PC-9 (cell line): ENCODE measurements at regions not wholly inside any gene's neighbourhood (a gene's known extent, or its start where the extent isn't known, plus 50 kb on each side); places are given as distances from the start of the nearest gene placed in this dataset.
A peak's percentile ranks its signal among the peaks of the same experiment; 100 is the strongest.

ENCODE experiments used
- BruUV-seq: library from RNA; stranded (reverse); fragments of 400-500 nt; replicated peaks from 2 replicates; lab custom pipeline; 2021; lab: Mats Ljungman, UMichigan
- CTCF ChIA-PET: fragments of 300-600 bp; sonication (Branson Sonifier 250); formaldehyde crosslinking; loops from one replicate; lab custom pipeline; 2022; ENCODE audit warnings: antibody characterized with exemption; lab: Charles Lee
- POLR2A ChIA-PET: fragments of 300-600 bp; sonication (Branson Sonifier 250); formaldehyde crosslinking; loops from one replicate; lab custom pipeline; 2022; ENCODE audit warnings: antibody characterized with exemption; ENCODE audit not compliant: unreplicated experiment; lab: Charles Lee
- DNase-seq, 2 experiments: peaks; one replicate each; pipeline versions ENCODE4 v3.0.0 to v3.0.0-alpha.2; 2015 to 2022; ENCODE audit warnings: mixed read lengths in 1 of 2
- H2AFZ ChIP-seq: fragments of 200-600 bp; sonication (generic); 2 replicates; pipeline ENCODE4 v1.8.1; 2017; ENCODE audit warnings: antibody characterized with exemption
- H3F3A ChIP-seq: fragments of 200-600 bp; sonication (generic); 2 replicates; pipeline ENCODE4 v1.8.1; 2017; ENCODE audit warnings: antibody characterized with exemption, mild to moderate bottlenecking, low read depth; ENCODE audit not compliant: insufficient read depth
- H3K27ac ChIP-seq: fragments of 200-600 bp; sonication (generic); 2 replicates; pipeline ENCODE4 v1.6.1; 2016; ENCODE audit warnings: mixed run types
- H3K27me3 ChIP-seq: fragments of 200-600 bp; sonication (generic); 2 replicates; pipeline ENCODE4 v1.6.1; 2016; ENCODE audit warnings: low read depth, mixed run types; ENCODE audit not compliant: insufficient read depth
- H3K36me3 ChIP-seq: fragments of 200-600 bp; sonication (generic); 2 replicates; pipeline ENCODE4 v1.6.1; 2016; ENCODE audit warnings: low read depth, mixed run types
- H3K4me1 ChIP-seq: fragments of 200-600 bp; sonication (generic); replicated peaks from 2 replicates; pipeline ENCODE4 v1.6.1; 2016; ENCODE audit warnings: mixed run types; ENCODE audit not compliant: insufficient read depth
- H3K4me2 ChIP-seq: fragments of 200-600 bp; sonication (generic); 2 replicates; pipeline ENCODE4 v1.6.1; 2017; ENCODE audit warnings: mixed run types
- H3K4me3 ChIP-seq: fragments of 200-600 bp; sonication (generic); 2 replicates; pipeline ENCODE4 v1.6.1; 2016; ENCODE audit warnings: mixed run types
- H3K79me2 ChIP-seq: fragments of 200-600 bp; sonication (generic); 2 replicates; pipeline ENCODE4 v1.6.1; 2017; ENCODE audit warnings: low read depth, mixed run types
- H3K9me2 ChIP-seq: fragments of 200-600 bp; sonication (generic); 2 replicates; pipeline ENCODE4 v1.8.1; 2017; ENCODE audit warnings: mild to moderate bottlenecking; ENCODE audit not compliant: insufficient read depth
- H3K9me3 ChIP-seq: fragments of 200-600 bp; sonication (generic); 2 replicates; pipeline ENCODE4 v1.8.1; 2016; ENCODE audit warnings: low read depth; ENCODE audit not compliant: insufficient read depth
- H4K20me1 ChIP-seq: fragments of 200-600 bp; sonication (generic); 2 replicates; pipeline ENCODE4 v1.8.1; 2017; ENCODE audit not compliant: insufficient read depth
- EZH2 ChIP-seq: fragments of 200-600 bp; sonication (generic); IDR thresholded peaks from 2 replicates; pipeline ENCODE4 v1.8.0; 2017; ENCODE audit warnings: antibody characterized with exemption, low read depth
- intact Hi-C: fragments of 100-400 bp; cut with micrococcal nuclease; formaldehyde crosslinking; loops from one replicate; pipeline ENCODE4 v1.10.0; 2022; ENCODE audit not compliant: unreplicated experiment
- TF ChIP-seq, protein P1 (sequence below): fragments of 200-600 bp; sonication (generic); conservative IDR thresholded peaks from 2 replicates; pipeline ENCODE4 v1.6.1; 2017; ENCODE audit warnings: mixed run types, antibody characterized with exemption, mild to moderate bottlenecking, moderate library complexity

DNA sequence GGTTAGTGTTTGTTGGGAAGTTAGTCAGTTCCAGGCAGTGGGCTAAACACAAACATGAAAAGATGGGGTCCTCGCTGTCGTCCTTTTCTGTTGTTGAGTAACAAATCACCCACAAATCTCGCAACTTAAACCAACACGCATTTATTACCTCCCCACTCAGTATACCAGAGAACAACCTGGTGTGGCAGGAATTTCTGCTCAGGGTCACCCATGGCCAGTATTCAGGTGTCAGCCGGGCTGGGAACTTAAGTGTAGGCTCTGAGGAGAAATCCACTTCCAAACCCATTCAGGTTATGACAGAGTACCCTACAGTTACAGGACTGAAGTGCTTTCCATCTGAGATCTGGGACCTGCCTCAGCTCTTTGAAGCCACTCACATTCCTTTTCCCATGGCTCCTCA lies 73.6 kb upstream of the SP4 start:
- ChIA-PET POLR2A (no interaction called here), CTCF (no interaction called here)
- Histone ChIP-seq H3K79me2 (no peaks in the 10 kb centered on the region), H3K27ac (no peak overlapping the region), H3K9me3 (no peaks in the 10 kb centered on the region), H3K27me3 (peaks cover 7% of the 10 kb centered on the region; the same call in 1 of the 2 replicates), H2AFZ (no peak overlapping the region), H3K36me3 (no peaks in the 10 kb centered on the region), H3K4me2 (no peak overlapping the region), H4K20me1 (no peaks in the 10 kb centered on the region), H3F3A (peaks cover 11% of the 10 kb centered on the region; the same call in 1 of the 2 replicates), H3K4me3 (no peak overlapping the region), H3K9me2 (no peaks in the 10 kb centered on the region), H3K4me1 (peaks cover 13% of the 10 kb centered on the region)
- no TSS peak for BruUV-seq
- no peak for DNase-seq
- intact Hi-C loops, result no loop called here
- TF ChIP-seq, protein P1, sequence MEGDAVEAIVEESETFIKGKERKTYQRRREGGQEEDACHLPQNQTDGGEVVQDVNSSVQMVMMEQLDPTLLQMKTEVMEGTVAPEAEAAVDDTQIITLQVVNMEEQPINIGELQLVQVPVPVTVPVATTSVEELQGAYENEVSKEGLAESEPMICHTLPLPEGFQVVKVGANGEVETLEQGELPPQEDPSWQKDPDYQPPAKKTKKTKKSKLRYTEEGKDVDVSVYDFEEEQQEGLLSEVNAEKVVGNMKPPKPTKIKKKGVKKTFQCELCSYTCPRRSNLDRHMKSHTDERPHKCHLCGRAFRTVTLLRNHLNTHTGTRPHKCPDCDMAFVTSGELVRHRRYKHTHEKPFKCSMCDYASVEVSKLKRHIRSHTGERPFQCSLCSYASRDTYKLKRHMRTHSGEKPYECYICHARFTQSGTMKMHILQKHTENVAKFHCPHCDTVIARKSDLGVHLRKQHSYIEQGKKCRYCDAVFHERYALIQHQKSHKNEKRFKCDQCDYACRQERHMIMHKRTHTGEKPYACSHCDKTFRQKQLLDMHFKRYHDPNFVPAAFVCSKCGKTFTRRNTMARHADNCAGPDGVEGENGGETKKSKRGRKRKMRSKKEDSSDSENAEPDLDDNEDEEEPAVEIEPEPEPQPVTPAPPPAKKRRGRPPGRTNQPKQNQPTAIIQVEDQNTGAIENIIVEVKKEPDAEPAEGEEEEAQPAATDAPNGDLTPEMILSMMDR, result no peak
- TF ChIP-seq EZH2, result no peak

DNA sequence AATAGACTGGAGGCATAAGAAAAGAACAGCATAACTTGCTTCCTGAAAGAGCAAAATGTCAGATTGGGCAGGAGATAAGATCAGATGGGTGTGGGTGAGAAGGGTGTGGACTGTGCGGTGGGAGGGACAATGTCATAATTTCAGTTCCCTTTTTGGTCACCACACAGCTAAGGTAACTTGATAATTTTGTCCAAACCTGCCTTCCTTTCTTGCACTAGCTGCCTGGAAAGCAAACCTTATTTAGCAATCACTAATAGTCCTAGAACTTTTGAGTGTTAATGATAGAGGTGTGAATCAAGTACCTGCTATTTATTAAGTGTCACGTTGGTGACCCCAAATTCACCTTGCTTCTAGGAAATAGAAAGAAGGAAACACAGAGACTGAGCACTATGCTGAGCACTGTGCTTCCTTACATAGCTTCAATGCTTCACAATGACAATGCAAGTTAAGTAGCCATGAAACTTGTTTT lies 72.4 kb upstream of the SP4 start:
- intact Hi-C loops, result no loop called here
- BruUV-seq, result no TSS peak
- Histone ChIP-seq H3K9me2 (no peaks in the 10 kb centered on the region), H3K27ac (no peak overlapping the region), H3K4me2 (peak overlapping the region; percentile 12), H3K36me3 (no peaks in the 10 kb centered on the region), H3F3A (peaks cover 11% of the 10 kb centered on the region; the same call in 1 of the 2 replicates), H3K79me2 (no peaks in the 10 kb centered on the region), H4K20me1 (no peaks in the 10 kb centered on the region), H3K27me3 (peaks cover 7% of the 10 kb centered on the region; the same call in 1 of the 2 replicates), H3K9me3 (no peaks in the 10 kb centered on the region), H3K4me1 (peaks cover 13% of the 10 kb centered on the region), H3K4me3 (no peak overlapping the region), H2AFZ (no peak overlapping the region)
- POLR2A ChIA-PET, result no interaction called here
- CTCF ChIA-PET, result no interaction called here
- TF ChIP-seq EZH2, result no peak
- TF ChIP-seq, protein P1, result no peak
- DNase-seq, result peak in 1 of 2 experiments; percentile 83

DNA sequence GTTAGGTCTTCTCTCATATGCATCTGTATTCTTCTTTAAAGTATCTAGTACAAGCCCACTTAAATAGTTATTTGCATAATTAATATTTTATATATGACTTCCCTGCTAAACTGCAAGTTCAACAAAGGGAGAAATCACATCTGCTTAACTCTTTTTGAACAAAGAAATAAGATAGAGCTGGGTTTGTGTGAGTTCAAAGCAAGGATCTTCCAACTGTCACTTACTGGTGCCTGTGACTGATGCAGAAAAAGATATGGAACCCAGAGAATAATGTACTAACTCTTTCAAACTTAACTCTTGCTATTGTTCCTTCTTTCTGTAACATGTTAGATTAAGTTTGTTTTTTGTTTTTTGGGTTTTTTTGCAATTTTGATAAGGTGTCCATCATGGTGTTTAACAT lies 71.3 kb upstream of the SP4 start:
- POLR2A ChIA-PET, result no interaction called here
- Histone ChIP-seq H4K20me1 (no peaks in the 10 kb centered on the region), H3K4me1 (peaks cover 13% of the 10 kb centered on the region), H3K4me3 (no peak overlapping the region), H3F3A (peaks cover 11% of the 10 kb centered on the region; the same call in 1 of the 2 replicates), H3K27ac (no peak overlapping the region), H3K4me2 (no peak overlapping the region), H2AFZ (no peak overlapping the region), H3K9me3 (no peaks in the 10 kb centered on the region), H3K79me2 (no peaks in the 10 kb centered on the region), H3K9me2 (no peaks in the 10 kb centered on the region), H3K27me3 (peaks cover 7% of the 10 kb centered on the region; the same call in 1 of the 2 replicates), H3K36me3 (no peaks in the 10 kb centered on the region)
- intact Hi-C loops, result no loop called here
- CTCF ChIA-PET, result no interaction called here
- no peak for DNase-seq
- TF ChIP-seq EZH2, result no peak
- TF ChIP-seq, protein P1, result no peak
- no TSS peak for BruUV-seq
